ENCODE measurements at regions not wholly inside any gene's neighbourhood (a gene's known extent, or its start where the extent isn't known, plus 50 kb on each side); places are given as distances from the start of the nearest gene placed in this dataset.

- Histone ChIP-seq H3K4me3 (ENCODE audit: extremely low read depth in 1 of 4, insufficient read depth in 2 of 4, low read depth in 3 of 4, low read length in 4 of 4) (no peak overlapping the region), H2BK5ac (ENCODE audit: low read depth, low read length) (no peak overlapping the region)
- FAIRE-seq, result no peak
- TF ChIP-seq SP2 (IDR thresholded peaks at IDR 0.05; ENCODE audit: low read length), result no peak
These were observed 1289.1 kb downstream of the OLFM4 start for GRCh38 chr13:54317722-54318121.

More at GRCh38 chr13:54317722-54318121, 1289.1 kb downstream of the OLFM4 start:
- DNase-seq (ENCODE audit: low read depth in 1 of 2, low spot score in 2 of 2), result no peak
- no peak overlapping the region for H4K8ac ChIP-seq (ENCODE audit: extremely low read depth, insufficient read depth, low read length)
- H3K27ac ChIP-seq (ENCODE audit: low read depth, low read length), result no peak overlapping the region
- peaks cover 0 to 3% (median 0%) of the 10 kb centered on the region in 4 experiments; a peak in 1 of 7 replicates for H3K4me1 ChIP-seq (replicated peaks in 1 of 4; ENCODE audit: control insufficient read depth in 3 of 4, insufficient read depth in 4 of 4, low read length in 3 of 4)
- peaks cover 0 to 36% (median 0%) of the 10 kb centered on the region in 4 experiments; a peak in 3 of 8 replicates for H3K36me3 ChIP-seq (ENCODE audit: control insufficient read depth in 2 of 4, insufficient read depth in 4 of 4, low read length in 3 of 4)
- H3K79me1 ChIP-seq (ENCODE audit: low read depth, low read length), result no peaks in the 10 kb centered on the region; the same call in 1 of the 2 replicates
- whole genome bisulfite sequencing, 2 experiments (ENCODE audit: extremely low coverage in 1 of 2, insufficient coverage in 1 of 2, insufficient read length in 1 of 2, insufficient replicate concordance in 2 of 2, low coverage in 1 of 2, low lambda C conversion rate in 2 of 2, missing lambda C conversion rate in 1 of 2), result 73% methylated on average over 8 of the region's 8 CpGs; no CpG with 5 or more reads in 1 of the 2 experiments
- POLR2A ChIA-PET (ENCODE audit: partially characterized antibody), result interaction anchor here (1.5 kb wide), 1 partner anchor 10 kb away, joined by 4 read pairs; no protein-coding TSS in a partner anchor
- no peak overlapping the region for H2BK15ac ChIP-seq (ENCODE audit: low read length)
- H2AFZ ChIP-seq (ENCODE audit: low read length), result no peak overlapping the region
- no peak overlapping the region for H3K14ac ChIP-seq (ENCODE audit: insufficient read length)
- no peak overlapping the region for H2BK20ac ChIP-seq (ENCODE audit: low read length)
- CTCF ChIA-PET (ENCODE audit: partially characterized antibody), result interaction anchor here (1.1 to 1.4 kb wide), 2 partner anchors 9 to 13 kb away, joined by 3 to 5 read pairs; no protein-coding TSS in a partner anchor
- H4K91ac ChIP-seq (replicated peaks; ENCODE audit: insufficient read length, low read length), result no peak overlapping the region
- H3K79me2 ChIP-seq (ENCODE audit: control insufficient read depth in 1 of 2, insufficient read depth in 2 of 2, low read length in 2 of 2), result no peaks in the 10 kb centered on the region
- H2AK5ac ChIP-seq (ENCODE audit: low read depth, low read length), result no peak overlapping the region
- no peak overlapping the region for H4K5ac ChIP-seq (ENCODE audit: insufficient read length, low read depth, low read length)
- H3K9ac ChIP-seq (replicated peaks in 1 of 4; ENCODE audit: extremely low read depth in 1 of 4, low read depth in 3 of 4, low read length in 3 of 4), result no peak overlapping the region
- no peak overlapping the region for H3K56ac ChIP-seq (replicated peaks; ENCODE audit: insufficient read length, low read depth, low read length)
- no peak overlapping the region for H3K23ac ChIP-seq (ENCODE audit: insufficient read length)
- no peaks in the 10 kb centered on the region for H4K20me1 ChIP-seq (replicated peaks in 1 of 2; ENCODE audit: control insufficient read depth in 1 of 2, insufficient read depth in 2 of 2, low read length in 2 of 2)
- no peaks in the 10 kb centered on the region for H3K27me3 ChIP-seq (replicated peaks in 1 of 4; ENCODE audit: control insufficient read depth in 3 of 4, extremely low read depth in 1 of 4, insufficient read depth in 3 of 4, low read length in 3 of 4)
- peaks cover 6 to 12% of the 10 kb centered on the region in 2 experiments; a peak in 3 of 4 replicates for H3K9me3 ChIP-seq (ENCODE audit: insufficient read depth in 2 of 2, low read depth in 1 of 2, low read length in 1 of 2)
- no peak overlapping the region for H3K4ac ChIP-seq (replicated peaks; ENCODE audit: insufficient read length, low read depth, low read length)
- H2BK12ac ChIP-seq (ENCODE audit: low read depth, low read length), result no peak overlapping the region
- H3K4me2 ChIP-seq (ENCODE audit: insufficient read depth in 1 of 2, low read depth in 2 of 2, low read length in 2 of 2), result no peak overlapping the region
- H3K23me2 ChIP-seq (ENCODE audit: low read depth, low read length), result no peaks in the 10 kb centered on the region
- no peak overlapping the region for H2BK120ac ChIP-seq (replicated peaks; ENCODE audit: low read depth, low read length)
- H3K18ac ChIP-seq (ENCODE audit: extremely low read depth, low read length), result no peak overlapping the region

All from H1 (cell line).